BE2C (cell line): ENCODE measurements at regions not wholly inside any gene's neighbourhood (a gene's known extent, or its start where the extent isn't known, plus 50 kb on each side); places are given as distances from the start of the nearest gene placed in this dataset.

ENCODE experiments used
- DNase-seq: peaks from one replicate; pipeline ENCODE4 v3.0.0-alpha.2; 2020
- H3K27me3 ChIP-seq: fragments of 250-450 bp; sonication (Bioruptor Pico); 2 replicates; pipeline ENCODE4 v1.5.1; 2020; ENCODE audit warnings: mild to moderate bottlenecking
- H3K36me3 ChIP-seq: fragments of 250-450 bp; sonication (Bioruptor Pico); 2 replicates; pipeline ENCODE4 v1.5.1; 2020; ENCODE audit warnings: mild to moderate bottlenecking
- H3K4me1 ChIP-seq: fragments of 250-450 bp; sonication (Bioruptor Pico); 2 replicates; pipeline ENCODE4 v1.5.1; 2020
- H3K4me3 ChIP-seq: 2 replicates; pipeline ENCODE4 v1.5.1; 2011; ENCODE audit warnings: low read depth, low read length
- H3K9me3 ChIP-seq: fragments of 250-450 bp; sonication (Bioruptor Pico); 2 replicates; pipeline ENCODE4 v1.5.1; 2020
- TF ChIP-seq, protein P1 (sequence below): IDR thresholded peaks from 2 replicates; pipeline ENCODE4 v1.5.1; 2012; ENCODE audit warnings: mild to moderate bottlenecking, low read depth, low read length

GRCh38 chr16:79713609-79714309 is 113.2 kb upstream of the MAF start:
- H3K27me3 ChIP-seq = no peaks in the 10 kb centered on the region
- H3K4me1 ChIP-seq = no peaks in the 10 kb centered on the region
- TF ChIP-seq, protein P1, sequence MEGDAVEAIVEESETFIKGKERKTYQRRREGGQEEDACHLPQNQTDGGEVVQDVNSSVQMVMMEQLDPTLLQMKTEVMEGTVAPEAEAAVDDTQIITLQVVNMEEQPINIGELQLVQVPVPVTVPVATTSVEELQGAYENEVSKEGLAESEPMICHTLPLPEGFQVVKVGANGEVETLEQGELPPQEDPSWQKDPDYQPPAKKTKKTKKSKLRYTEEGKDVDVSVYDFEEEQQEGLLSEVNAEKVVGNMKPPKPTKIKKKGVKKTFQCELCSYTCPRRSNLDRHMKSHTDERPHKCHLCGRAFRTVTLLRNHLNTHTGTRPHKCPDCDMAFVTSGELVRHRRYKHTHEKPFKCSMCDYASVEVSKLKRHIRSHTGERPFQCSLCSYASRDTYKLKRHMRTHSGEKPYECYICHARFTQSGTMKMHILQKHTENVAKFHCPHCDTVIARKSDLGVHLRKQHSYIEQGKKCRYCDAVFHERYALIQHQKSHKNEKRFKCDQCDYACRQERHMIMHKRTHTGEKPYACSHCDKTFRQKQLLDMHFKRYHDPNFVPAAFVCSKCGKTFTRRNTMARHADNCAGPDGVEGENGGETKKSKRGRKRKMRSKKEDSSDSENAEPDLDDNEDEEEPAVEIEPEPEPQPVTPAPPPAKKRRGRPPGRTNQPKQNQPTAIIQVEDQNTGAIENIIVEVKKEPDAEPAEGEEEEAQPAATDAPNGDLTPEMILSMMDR = no peak
- no peak for DNase-seq
- H3K9me3 ChIP-seq = no peaks in the 10 kb centered on the region
- no peaks in the 10 kb centered on the region for H3K36me3 ChIP-seq
- no peak overlapping the region for H3K4me3 ChIP-seq

DNA sequence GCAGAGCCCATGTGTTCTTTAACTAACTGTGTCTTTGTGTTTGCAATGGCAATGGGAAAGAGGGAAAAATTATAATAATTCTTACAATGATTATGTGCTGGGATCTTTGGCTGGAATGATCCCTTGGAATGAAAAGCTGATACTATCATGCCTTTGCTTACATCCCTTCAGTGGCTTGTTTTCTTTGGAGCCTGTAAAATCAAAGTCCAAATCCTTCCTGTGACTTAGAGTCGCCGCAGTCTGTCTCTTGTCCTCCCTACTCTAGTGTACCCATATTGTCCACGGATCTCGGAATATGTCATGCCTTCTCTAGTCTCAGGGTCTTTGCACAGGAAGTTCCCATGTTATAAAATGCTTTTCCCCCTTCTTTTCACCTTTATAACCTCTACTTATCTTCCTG is 111.7 kb upstream of the MAF start:
- DNase-seq = no peak
- Histone ChIP-seq H3K9me3 (peaks cover 3% of the 10 kb centered on the region; the same call in 1 of the 2 replicates), H3K27me3 (no peaks in the 10 kb centered on the region)

GRCh38 chr16:79707876-79708275 is 107.3 kb upstream of the MAF start:
- H3K9me3 ChIP-seq = peaks cover 3% of the 10 kb centered on the region; the same call in 1 of the 2 replicates
- H3K4me1 ChIP-seq = no peaks in the 10 kb centered on the region
- H3K4me3 ChIP-seq = no peak overlapping the region
- H3K27me3 ChIP-seq = no peaks in the 10 kb centered on the region
- DNase-seq = no peak
- TF ChIP-seq, protein P1 = no peak
- no peaks in the 10 kb centered on the region for H3K36me3 ChIP-seq

More for the DNA sequence above, 111.7 kb upstream of the MAF start:
- Histone ChIP-seq H3K4me3 (no peak overlapping the region), H3K4me1 (no peaks in the 10 kb centered on the region), H3K36me3 (no peaks in the 10 kb centered on the region)
- TF ChIP-seq, protein P1 = no peak

- Histone ChIP-seq H3K36me3 (no peaks in the 10 kb centered on the region), H3K27me3 (no peaks in the 10 kb centered on the region), H3K9me3 (peaks cover 3% of the 10 kb centered on the region; the same call in 1 of the 2 replicates), H3K4me3 (no peak overlapping the region), H3K4me1 (no peaks in the 10 kb centered on the region)
- TF ChIP-seq, protein P1 = no peak
- DNase-seq = no peak
Observed at GRCh38 chr16:79703066-79703465, 102.5 kb upstream of the MAF start.

- no peak for DNase-seq
- Histone ChIP-seq H3K9me3 (no peaks in the 10 kb centered on the region), H3K4me1 (no peaks in the 10 kb centered on the region), H3K4me3 (no peak overlapping the region), H3K27me3 (no peaks in the 10 kb centered on the region), H3K36me3 (no peaks in the 10 kb centered on the region)
- TF ChIP-seq, protein P1 = no peak
Observed at GRCh38 chr16:79698341-79698753, 97.8 kb upstream of the MAF start.

DNA sequence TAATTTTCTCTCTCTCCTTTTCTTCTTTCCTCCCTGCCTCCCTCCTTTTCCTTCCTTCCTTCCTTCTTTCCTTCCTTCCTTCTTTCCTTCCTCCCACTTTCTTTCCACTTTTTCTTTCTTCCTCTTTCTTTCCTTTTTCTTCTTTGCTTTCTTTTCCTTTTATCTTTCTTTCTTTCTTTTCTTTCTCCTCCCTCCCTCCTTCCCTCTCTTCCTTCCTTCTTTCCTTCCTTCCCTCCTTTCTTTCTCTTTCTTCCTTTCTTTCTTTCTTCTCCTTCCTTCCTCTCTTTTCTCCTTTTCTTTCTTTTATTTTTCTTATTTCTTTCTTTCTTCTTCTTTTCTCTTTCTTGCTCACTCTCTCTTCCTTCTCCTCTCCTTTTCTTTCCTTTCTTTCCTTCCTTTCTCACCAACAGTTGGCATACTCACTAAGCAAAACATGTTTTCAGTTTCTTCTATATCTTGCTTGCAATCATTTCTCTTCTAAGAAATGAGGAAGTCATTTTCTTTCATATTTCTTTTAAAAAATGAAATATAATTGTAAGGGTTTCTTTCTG is 97.1 kb upstream of the MAF start:
- DNase-seq = no peak
- TF ChIP-seq, protein P1 = no peak
- Histone ChIP-seq H3K4me3 (no peak overlapping the region), H3K4me1 (no peaks in the 10 kb centered on the region), H3K36me3 (no peaks in the 10 kb centered on the region), H3K27me3 (no peaks in the 10 kb centered on the region), H3K9me3 (no peaks in the 10 kb centered on the region)
